LNCAP (cell line): ENCODE measurements at regions not wholly inside any gene's neighbourhood (a gene's known extent, or its start where the extent isn't known, plus 50 kb on each side); places are given as distances from the start of the nearest gene placed in this dataset.

Source experiments
- CTCF ChIP-seq: fragments of 450-650 bp; IDR thresholded peaks from 2 replicates; pipeline ENCODE4 v1.5.1; 2017; ENCODE audit warnings: mild to moderate bottlenecking

- no peak for TF ChIP-seq CTCF
These were observed 50.0 kb downstream of the PABIR2 start for GRCh38 chrX:134747006-134747405.

- no peak for TF ChIP-seq CTCF
These were observed 50.6 kb downstream of the PABIR2 start for GRCh38 chrX:134746410-134746785.

GRCh38 chrX:134745636-134746409 is 51.2 kb downstream of the PABIR2 start:
- TF ChIP-seq CTCF, result no peak

GRCh38 chrX:134743091-134743490 is 53.9 kb downstream of the PABIR2 start:
- no peak for TF ChIP-seq CTCF

GRCh38 chrX:134742573-134742972 is 54.4 kb downstream of the PABIR2 start:
- TF ChIP-seq CTCF, result no peak

GRCh38 chrX:134741746-134742145 is 55.3 kb downstream of the PABIR2 start:
- no peak for TF ChIP-seq CTCF

GRCh38 chrX:134738986-134739740 is 57.8 kb downstream of the PABIR2 start:
- no peak for TF ChIP-seq CTCF
